ENCODE measurements at regions not wholly inside any gene's neighbourhood (a gene's known extent, or its start where the extent isn't known, plus 50 kb on each side); places are given as distances from the start of the nearest gene placed in this dataset.

- H3K27ac Mint-ChIP-seq: peak overlapping the region; percentile 73
- Histone ChIP-seq H3K4me1 (ENCODE audit: insufficient read depth) (no peaks in the 10 kb centered on the region; the same call in 1 of the 2 replicates), H3F3A (replicated peaks; ENCODE audit: low read depth) (no peaks in the 10 kb centered on the region), H3K79me2 (replicated peaks; ENCODE audit: insufficient read depth) (no peaks in the 10 kb centered on the region), H3K9me2 (ENCODE audit: insufficient read depth) (peaks cover 6% of the 10 kb centered on the region; the same call in 1 of the 2 replicates), H3K4me3 (no peak overlapping the region), H3K27me3 (ENCODE audit: insufficient read depth) (no peaks in the 10 kb centered on the region), H3K36me3 (ENCODE audit: insufficient read depth) (no peaks in the 10 kb centered on the region), H2AFZ (no peak overlapping the region), H3K27ac (ENCODE audit: low read depth) (no peak overlapping the region), H4K20me1 (replicated peaks; ENCODE audit: insufficient read depth) (no peaks in the 10 kb centered on the region), H3K4me2 (no peak overlapping the region)
- peaks cover 29% of the 10 kb centered on the region for H3K4me1 Mint-ChIP-seq
- H3K9me3 Mint-ChIP-seq: no peaks in the 10 kb centered on the region
- TF ChIP-seq POLR2AphosphoS5 (IDR thresholded peaks at IDR 0.05; ENCODE audit: low read depth) (no peak), REST (IDR thresholded peaks at IDR 0.05; ENCODE audit: unreplicated experiment) (no peak), EZH2phosphoT487 (IDR thresholded peaks at IDR 0.05; ENCODE audit: unreplicated experiment) (no peak), CREB1 (CRISPR knock-in tag; IDR thresholded peaks at IDR 0.05; ENCODE audit: low read depth) (no peak), CTCF (conservative IDR thresholded peaks at IDR 0.05; ENCODE audit: low read depth in 2 of 2) (peak; percentile 49 to 68)
- H3K4me3 Mint-ChIP-seq: no peak overlapping the region
- H3K36me3 Mint-ChIP-seq (ENCODE audit: low read depth): no peaks in the 10 kb centered on the region
- DNase-seq (ENCODE audit: low spot score): peak; percentile 67
- peak; percentile 90 for ATAC-seq
- H3K27me3 Mint-ChIP-seq (ENCODE audit: insufficient read depth, low read depth, poor library complexity): peaks cover 3% of the 10 kb centered on the region
These were observed 306.8 kb downstream of the TUSC7 start for GRCh38 chr3:117016378-117016777.

- H3K4me1 ChIP-seq (ENCODE audit: insufficient read depth): no peaks in the 10 kb centered on the region; the same call in 1 of the 2 replicates
- no peaks in the 10 kb centered on the region for H3F3A ChIP-seq (replicated peaks; ENCODE audit: low read depth)
- H3K4me1 Mint-ChIP-seq: peaks cover 29% of the 10 kb centered on the region
- peak overlapping the region; percentile 31; the same call in 1 of the 2 replicates for H3K27ac Mint-ChIP-seq
- no peak overlapping the region for H3K4me3 Mint-ChIP-seq
- no peaks in the 10 kb centered on the region for H3K27me3 ChIP-seq (ENCODE audit: insufficient read depth)
- no peaks in the 10 kb centered on the region for H3K79me2 ChIP-seq (replicated peaks; ENCODE audit: insufficient read depth)
- no peaks in the 10 kb centered on the region for H3K36me3 Mint-ChIP-seq (ENCODE audit: low read depth)
- no peak overlapping the region for H2AFZ ChIP-seq
- no peak for DNase-seq (ENCODE audit: low spot score)
- H3K4me2 ChIP-seq: no peak overlapping the region
- no peaks in the 10 kb centered on the region for H4K20me1 ChIP-seq (replicated peaks; ENCODE audit: insufficient read depth)
- no peaks in the 10 kb centered on the region for H3K9me3 Mint-ChIP-seq
- H3K27me3 Mint-ChIP-seq (ENCODE audit: insufficient read depth, low read depth, poor library complexity): peaks cover 3% of the 10 kb centered on the region
- peaks cover 3% of the 10 kb centered on the region; the same call in 1 of the 2 replicates for H3K9me2 ChIP-seq (ENCODE audit: insufficient read depth)
- ATAC-seq: no peak
- H3K27ac ChIP-seq (ENCODE audit: low read depth): no peak overlapping the region
- H3K36me3 ChIP-seq (ENCODE audit: insufficient read depth): no peaks in the 10 kb centered on the region
- H3K4me3 ChIP-seq: no peak overlapping the region
- no peak for TF ChIP-seq ZNF331 (CRISPR knock-in tag; IDR thresholded peaks at IDR 0.05; ENCODE audit: low read depth)
- TF ChIP-seq STAT1 (IDR thresholded peaks at IDR 0.05; ENCODE audit: unreplicated experiment): no peak
- no peak for TF ChIP-seq POLR2AphosphoS5 (IDR thresholded peaks at IDR 0.05; ENCODE audit: low read depth)
- TF ChIP-seq CTCF (conservative IDR thresholded peaks at IDR 0.05; ENCODE audit: low read depth in 2 of 2): no peak
- no peak for TF ChIP-seq CREB1 (CRISPR knock-in tag; IDR thresholded peaks at IDR 0.05; ENCODE audit: low read depth)
- TF ChIP-seq ZNF114 (CRISPR knock-in tag; IDR thresholded peaks at IDR 0.05): no peak
- TF ChIP-seq REST (IDR thresholded peaks at IDR 0.05; ENCODE audit: unreplicated experiment): no peak
- no peak for TF ChIP-seq EZH2 (IDR thresholded peaks at IDR 0.05; ENCODE audit: low read depth, unreplicated experiment)
- no peak for TF ChIP-seq EZH2phosphoT487 (IDR thresholded peaks at IDR 0.05; ENCODE audit: unreplicated experiment)
- no peak for TF ChIP-seq JUNB (IDR thresholded peaks at IDR 0.05; ENCODE audit: unreplicated experiment)
These were observed 307.7 kb downstream of the TUSC7 start for GRCh38 chr3:117017135-117017894.

Measured in GM23338 (cell line).